HG02623 (cell line): ENCODE measurements at regions not wholly inside any gene's neighbourhood (a gene's known extent, or its start where the extent isn't known, plus 50 kb on each side); places are given as distances from the start of the nearest gene placed in this dataset.

ENCODE experiments used
- ATAC-seq: cut with Tn5 transposase; IDR thresholded peaks from one replicate; pipeline ENCODE4 v1.9.1; 2021; ENCODE audit warnings: moderate library complexity; ENCODE audit not compliant: unreplicated experiment

GRCh38 chr13:34647379-34648150 is 294.5 kb upstream of the NBEA start:
- no peak for ATAC-seq

GRCh38 chr13:34654203-34654602 is 287.9 kb upstream of the NBEA start:
- no peak for ATAC-seq

GRCh38 chr13:34654647-34655046 is 287.4 kb upstream of the NBEA start:
- no peak for ATAC-seq

GRCh38 chr13:34655554-34655953 is 286.5 kb upstream of the NBEA start:
- ATAC-seq = no peak

- no peak for ATAC-seq
These were observed 284.4 kb upstream of the NBEA start for GRCh38 chr13:34657716-34658115.

- no peak for ATAC-seq
These were observed 274.5 kb upstream of the NBEA start for GRCh38 chr13:34667286-34668218.

GRCh38 chr13:34671137-34671536 is 270.9 kb upstream of the NBEA start:
- no peak for ATAC-seq

GRCh38 chr13:34672631-34673030 is 269.4 kb upstream of the NBEA start:
- no peak for ATAC-seq

- no peak for ATAC-seq
These were observed 266.4 kb upstream of the NBEA start for GRCh38 chr13:34675626-34676025.

GRCh38 chr13:34678154-34678553 is 263.9 kb upstream of the NBEA start:
- no peak for ATAC-seq

GRCh38 chr13:34681405-34681955 is 260.6 kb upstream of the NBEA start:
- ATAC-seq = no peak

GRCh38 chr13:34695063-34695462 is 247.0 kb upstream of the NBEA start:
- no peak for ATAC-seq

GRCh38 chr13:34696296-34696695 is 245.8 kb upstream of the NBEA start:
- ATAC-seq = no peak

- no peak for ATAC-seq
These were observed 245.3 kb upstream of the NBEA start for GRCh38 chr13:34696741-34697140.

GRCh38 chr13:34698945-34699344 is 243.1 kb upstream of the NBEA start:
- no peak for ATAC-seq

- no peak for ATAC-seq
These were observed 241.9 kb upstream of the NBEA start for GRCh38 chr13:34700155-34700554.

GRCh38 chr13:34701919-34702318 is 240.2 kb upstream of the NBEA start:
- ATAC-seq = no peak

- ATAC-seq = no peak
These were observed 233.3 kb upstream of the NBEA start for GRCh38 chr13:34708566-34709313.

GRCh38 chr13:34719060-34719875 is 222.8 kb upstream of the NBEA start:
- no peak for ATAC-seq

- ATAC-seq = no peak
These were observed 221.5 kb upstream of the NBEA start for GRCh38 chr13:34720618-34721017.
